Esophagus squamous epithelium (tissue), 4 donors: ENCODE measurements at regions not wholly inside any gene's neighbourhood (a gene's known extent, or its start where the extent isn't known, plus 50 kb on each side); places are given as distances from the start of the nearest gene placed in this dataset.

ENCODE experiments used
- POLR2A ChIP-seq, 4 donors: fragments of 450-650 bp; IDR thresholded peaks; one replicate each; pipeline ENCODE4 v1.6.1; 2017; ENCODE audit warnings: antibody characterized with exemption in 4 of 4, mild to moderate bottlenecking in 4 of 4, moderate library complexity in 3 of 4
- TF ChIP-seq, protein P1 (sequence below), 6 experiments: fragments of 450-650 bp in 4 of 6; fragments of 200-600 bp in 2 of 6; sonication (generic) in 2 of 6; IDR thresholded peaks; one replicate each; pipeline ENCODE4 v1.5.1; 2016 to 2019; ENCODE audit warnings: antibody characterized with exemption in 6 of 6, mild to moderate bottlenecking in 4 of 6, moderate library complexity in 4 of 6

- TF ChIP-seq POLR2A (IDR thresholded peaks at IDR 0.05) = no peak
- TF ChIP-seq, protein P1, sequence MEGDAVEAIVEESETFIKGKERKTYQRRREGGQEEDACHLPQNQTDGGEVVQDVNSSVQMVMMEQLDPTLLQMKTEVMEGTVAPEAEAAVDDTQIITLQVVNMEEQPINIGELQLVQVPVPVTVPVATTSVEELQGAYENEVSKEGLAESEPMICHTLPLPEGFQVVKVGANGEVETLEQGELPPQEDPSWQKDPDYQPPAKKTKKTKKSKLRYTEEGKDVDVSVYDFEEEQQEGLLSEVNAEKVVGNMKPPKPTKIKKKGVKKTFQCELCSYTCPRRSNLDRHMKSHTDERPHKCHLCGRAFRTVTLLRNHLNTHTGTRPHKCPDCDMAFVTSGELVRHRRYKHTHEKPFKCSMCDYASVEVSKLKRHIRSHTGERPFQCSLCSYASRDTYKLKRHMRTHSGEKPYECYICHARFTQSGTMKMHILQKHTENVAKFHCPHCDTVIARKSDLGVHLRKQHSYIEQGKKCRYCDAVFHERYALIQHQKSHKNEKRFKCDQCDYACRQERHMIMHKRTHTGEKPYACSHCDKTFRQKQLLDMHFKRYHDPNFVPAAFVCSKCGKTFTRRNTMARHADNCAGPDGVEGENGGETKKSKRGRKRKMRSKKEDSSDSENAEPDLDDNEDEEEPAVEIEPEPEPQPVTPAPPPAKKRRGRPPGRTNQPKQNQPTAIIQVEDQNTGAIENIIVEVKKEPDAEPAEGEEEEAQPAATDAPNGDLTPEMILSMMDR (IDR thresholded peaks at IDR 0.05) = no peak
Observed at GRCh38 chr9:129326061-129327005, 148.3 kb upstream of the IER5L start.
